CD4-positive, alpha-beta T cell (primary cell): ENCODE measurements at regions not wholly inside any gene's neighbourhood (a gene's known extent, or its start where the extent isn't known, plus 50 kb on each side); places are given as distances from the start of the nearest gene placed in this dataset.

Source experiments
- ATAC-seq: fragments of 200-7000 bp; cut with Tn5 transposase; one replicate; pipeline ENCODE4 v1.10.0; 2022; ENCODE audit warnings: mild to moderate bottlenecking; ENCODE audit not compliant: poor library complexity
- CTCF ChIA-PET: fragments of 350-600 bp; sonication (Branson Sonifier 250); formaldehyde crosslinking; loops from one replicate; lab custom pipeline; 2021; ENCODE audit warnings: antibody characterized with exemption, inconsistent platforms; lab: Charles Lee
- POLR2A ChIA-PET: fragments of 350-600 bp; sonication (Branson Sonifier 250); formaldehyde crosslinking; loops from one replicate; lab custom pipeline; 2021; ENCODE audit warnings: antibody characterized with exemption, inconsistent platforms; lab: Charles Lee
- DNase-seq, 14 experiments: peaks; one replicate each; pipeline ENCODE4 v3.0.0-alpha.2; 2013 to 2020; ENCODE audit warnings: mixed read lengths in 2 of 14
- H3K27ac ChIP-seq, 2 donors: one replicate each; pipeline versions ENCODE4 v1.5.1 to v1.7.0; 2013; ENCODE audit warnings: low read length in 2 of 2, low read depth in 1 of 2, mild to moderate bottlenecking in 1 of 2
- H3K27me3 ChIP-seq, 2 experiments: 1 replicate in 1 of 2; 2 replicates in 1 of 2; pipeline versions ENCODE4 v1.6.1 to v1.7.0; 2013; ENCODE audit warnings: low read length in 2 of 2, control low read depth in 1 of 2, mild to moderate bottlenecking in 1 of 2, moderate library complexity in 1 of 2; ENCODE audit not compliant: insufficient read depth in 2 of 2, control insufficient read depth in 1 of 2
- H3K36me3 ChIP-seq: one replicate; pipeline ENCODE4 v1.6.1; 2013; ENCODE audit warnings: low read length, control low read depth; ENCODE audit not compliant: insufficient read depth
- H3K4me1 ChIP-seq: one replicate; pipeline ENCODE4 v1.6.1; 2013; ENCODE audit warnings: low read length, control low read depth; ENCODE audit not compliant: insufficient read depth
- H3K4me3 ChIP-seq: one replicate; pipeline ENCODE4 v1.5.1; 2013; ENCODE audit warnings: mild to moderate bottlenecking, low read length, moderate library complexity
- H3K9me3 ChIP-seq, 2 experiments: 1 replicate in 1 of 2; 2 replicates in 1 of 2; pipeline versions ENCODE4 v1.6.1 to v1.7.0; 2013; ENCODE audit warnings: low read length in 2 of 2, mild to moderate bottlenecking in 2 of 2, control low read depth in 1 of 2, moderate library complexity in 1 of 2; ENCODE audit not compliant: control insufficient read depth in 1 of 2, insufficient read depth in 1 of 2
- H3K27ac Mint-ChIP-seq: one replicate; pipeline ENCODE4 v1.8.0; 2020; ENCODE audit warnings: mixed read lengths
- H3K27me3 Mint-ChIP-seq: one replicate; pipeline ENCODE4 v1.8.0; 2021; ENCODE audit warnings: mixed read lengths
- H3K36me3 Mint-ChIP-seq: one replicate; pipeline ENCODE4 v1.8.0; 2021; ENCODE audit warnings: low read depth, mixed read lengths
- H3K4me1 Mint-ChIP-seq: one replicate; pipeline ENCODE4 v1.8.0; 2021; ENCODE audit warnings: low read depth, mixed read lengths
- H3K4me3 Mint-ChIP-seq: one replicate; pipeline ENCODE4 v1.8.0; 2020; ENCODE audit warnings: mild to moderate bottlenecking, mixed read lengths
- H3K9me3 Mint-ChIP-seq: one replicate; pipeline ENCODE4 v1.8.0; 2020; ENCODE audit warnings: mixed read lengths
- intact Hi-C, 2 experiments: fragments of 100-400 bp; cut with DNase I in 1 of 2; cut with micrococcal nuclease in 1 of 2; formaldehyde crosslinking; loops; one replicate each; pipeline versions ENCODE4 v1.15.1 to v1.9.0; 2023 to 2025; cut with DNase I, micrococcal nuclease
- TF ChIP-seq, protein P1 (sequence below): fragments of 200-600 bp; IDR thresholded peaks from one replicate; pipeline ENCODE4 v1.8.0; 2022; ENCODE audit warnings: antibody characterized with exemption, mild to moderate bottlenecking

DNA sequence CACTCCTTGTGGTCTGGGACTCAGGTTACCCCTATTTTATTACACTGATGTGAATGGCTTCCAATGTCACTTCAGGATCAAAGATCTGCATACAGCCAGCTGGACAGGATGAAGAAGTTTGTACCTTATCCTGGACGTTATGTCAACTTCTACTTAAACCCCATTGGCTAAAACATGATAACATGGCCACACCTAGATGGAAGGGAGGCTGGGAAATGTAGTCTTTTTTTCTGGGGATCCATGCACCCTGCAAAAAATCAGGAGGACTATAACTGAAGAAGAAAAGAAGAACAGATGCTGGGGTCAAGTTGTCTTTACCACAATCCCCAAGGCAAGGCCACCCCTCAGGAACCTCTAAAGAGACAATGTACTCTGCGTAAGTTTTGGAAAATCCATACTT lies 459.2 kb downstream of the BCOR start:
- Mint-ChIP-seq H3K4me3 (no peak overlapping the region), H3K27ac (no peak overlapping the region), H3K9me3 (no peaks in the 10 kb centered on the region), H3K27me3 (no peaks in the 10 kb centered on the region), H3K36me3 (no peaks in the 10 kb centered on the region), H3K4me1 (no peaks in the 10 kb centered on the region)
- POLR2A ChIA-PET: no interaction called here
- no peaks in the 10 kb centered on the region for H3K4me1 ChIP-seq
- ATAC-seq (no peak), DNase-seq (no peak)
- intact Hi-C loops: no loop called here
- H3K27me3 ChIP-seq: no peaks in the 10 kb centered on the region
- TF ChIP-seq, protein P1, sequence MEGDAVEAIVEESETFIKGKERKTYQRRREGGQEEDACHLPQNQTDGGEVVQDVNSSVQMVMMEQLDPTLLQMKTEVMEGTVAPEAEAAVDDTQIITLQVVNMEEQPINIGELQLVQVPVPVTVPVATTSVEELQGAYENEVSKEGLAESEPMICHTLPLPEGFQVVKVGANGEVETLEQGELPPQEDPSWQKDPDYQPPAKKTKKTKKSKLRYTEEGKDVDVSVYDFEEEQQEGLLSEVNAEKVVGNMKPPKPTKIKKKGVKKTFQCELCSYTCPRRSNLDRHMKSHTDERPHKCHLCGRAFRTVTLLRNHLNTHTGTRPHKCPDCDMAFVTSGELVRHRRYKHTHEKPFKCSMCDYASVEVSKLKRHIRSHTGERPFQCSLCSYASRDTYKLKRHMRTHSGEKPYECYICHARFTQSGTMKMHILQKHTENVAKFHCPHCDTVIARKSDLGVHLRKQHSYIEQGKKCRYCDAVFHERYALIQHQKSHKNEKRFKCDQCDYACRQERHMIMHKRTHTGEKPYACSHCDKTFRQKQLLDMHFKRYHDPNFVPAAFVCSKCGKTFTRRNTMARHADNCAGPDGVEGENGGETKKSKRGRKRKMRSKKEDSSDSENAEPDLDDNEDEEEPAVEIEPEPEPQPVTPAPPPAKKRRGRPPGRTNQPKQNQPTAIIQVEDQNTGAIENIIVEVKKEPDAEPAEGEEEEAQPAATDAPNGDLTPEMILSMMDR: no peak
- H3K4me3 ChIP-seq: no peak overlapping the region
- H3K9me3 ChIP-seq: no peaks in the 10 kb centered on the region
- H3K27ac ChIP-seq: no peak overlapping the region
- CTCF ChIA-PET: no interaction called here
- H3K36me3 ChIP-seq: no peaks in the 10 kb centered on the region

DNA sequence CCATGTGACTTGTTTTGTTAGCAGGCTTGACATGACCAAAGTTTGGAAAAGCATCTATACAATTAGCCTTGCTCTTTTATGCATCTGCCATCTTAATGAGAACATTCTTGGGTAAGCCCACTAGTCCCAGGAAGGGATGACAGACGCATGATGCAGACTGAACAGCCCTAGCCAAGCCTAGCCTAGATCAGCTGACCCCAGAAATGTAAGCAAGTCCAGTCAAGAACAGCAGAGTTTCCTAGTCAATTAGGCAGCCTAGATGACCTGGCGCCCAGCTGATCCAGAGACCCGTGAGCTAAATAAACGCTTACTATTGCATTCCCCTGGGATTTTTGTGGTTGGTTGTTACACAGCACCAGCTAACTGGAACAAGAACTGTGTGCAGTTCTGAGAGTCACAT lies 457.9 kb downstream of the BCOR start:
- ChIA-PET CTCF (no interaction called here), POLR2A (no interaction called here)
- Histone ChIP-seq H3K4me3 (no peak overlapping the region), H3K9me3 (no peaks in the 10 kb centered on the region), H3K4me1 (no peaks in the 10 kb centered on the region), H3K36me3 (no peaks in the 10 kb centered on the region), H3K27ac (no peak overlapping the region), H3K27me3 (no peaks in the 10 kb centered on the region)
- Mint-ChIP-seq H3K9me3 (no peaks in the 10 kb centered on the region), H3K27ac (no peak overlapping the region), H3K4me3 (no peak overlapping the region), H3K27me3 (no peaks in the 10 kb centered on the region), H3K36me3 (no peaks in the 10 kb centered on the region), H3K4me1 (no peaks in the 10 kb centered on the region)
- intact Hi-C loops: no loop called here
- ATAC-seq: no peak
- TF ChIP-seq, protein P1: no peak
- no peak for DNase-seq

DNA sequence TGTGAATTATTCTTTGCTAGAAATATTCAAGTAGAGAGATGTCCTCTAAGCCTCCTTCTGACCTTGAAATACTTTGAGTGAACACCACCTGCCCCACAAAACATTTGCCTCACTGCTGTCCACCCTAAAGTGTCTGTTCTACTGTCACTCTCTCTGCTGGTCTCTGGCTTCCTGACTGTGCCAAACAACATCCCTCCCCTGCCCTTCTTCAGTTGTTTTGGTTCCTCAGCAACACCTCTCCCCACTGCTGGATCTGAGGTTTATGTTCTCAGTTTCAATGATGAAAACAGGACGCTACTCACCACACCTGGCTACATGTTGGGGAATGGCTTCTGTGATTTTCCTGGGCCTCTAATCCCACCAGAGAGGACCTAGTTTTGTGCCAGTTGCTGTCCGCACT lies 456.9 kb downstream of the BCOR start:
- Mint-ChIP-seq H3K4me3 (no peak overlapping the region), H3K27me3 (no peaks in the 10 kb centered on the region), H3K36me3 (no peaks in the 10 kb centered on the region), H3K9me3 (no peaks in the 10 kb centered on the region), H3K27ac (no peak overlapping the region), H3K4me1 (no peaks in the 10 kb centered on the region)
- intact Hi-C loops: no loop called here
- no peak overlapping the region for H3K27ac ChIP-seq
- ChIA-PET POLR2A (no interaction called here), CTCF (no interaction called here)
- H3K27me3 ChIP-seq: no peaks in the 10 kb centered on the region
- no peaks in the 10 kb centered on the region for H3K9me3 ChIP-seq
- H3K4me1 ChIP-seq: no peaks in the 10 kb centered on the region
- H3K4me3 ChIP-seq: no peak overlapping the region
- ATAC-seq (no peak), DNase-seq (no peak)
- TF ChIP-seq, protein P1: no peak
- H3K36me3 ChIP-seq: no peaks in the 10 kb centered on the region
